Stimulated activated memory B cell treated with anti-CD40 and anti-IgM and Interleukin-4, amounts not matched to agents 10 μg/mL and 1 μg/mL and 100 μg/mL, for 72 hours (primary cell): ENCODE measurements at regions not wholly inside any gene's neighbourhood (a gene's known extent, or its start where the extent isn't known, plus 50 kb on each side); places are given as distances from the start of the nearest gene placed in this dataset.

ENCODE experiments used
- ATAC-seq: fragments of 150-1000 bp; cut with Tn5 transposase; 2 replicates; pipeline ENCODE4 v1.10.0; 2021
- H3K27ac Mint-ChIP-seq: one replicate; pipeline ENCODE4 v1.8.0; 2022; ENCODE audit warnings: mild to moderate bottlenecking, mixed read lengths
- H3K27me3 Mint-ChIP-seq: one replicate; pipeline ENCODE4 v1.8.0; 2022; ENCODE audit warnings: mixed read lengths
- H3K36me3 Mint-ChIP-seq: one replicate; pipeline ENCODE4 v1.8.0; 2022; ENCODE audit warnings: mixed read lengths
- H3K4me1 Mint-ChIP-seq: one replicate; pipeline ENCODE4 v1.8.0; 2022; ENCODE audit warnings: mixed read lengths
- H3K4me3 Mint-ChIP-seq: one replicate; pipeline ENCODE4 v1.8.0; 2022; ENCODE audit warnings: mild to moderate bottlenecking, moderate library complexity, mixed read lengths
- H3K9me3 Mint-ChIP-seq: one replicate; pipeline ENCODE4 v1.8.0; 2022; ENCODE audit warnings: mixed read lengths

DNA sequence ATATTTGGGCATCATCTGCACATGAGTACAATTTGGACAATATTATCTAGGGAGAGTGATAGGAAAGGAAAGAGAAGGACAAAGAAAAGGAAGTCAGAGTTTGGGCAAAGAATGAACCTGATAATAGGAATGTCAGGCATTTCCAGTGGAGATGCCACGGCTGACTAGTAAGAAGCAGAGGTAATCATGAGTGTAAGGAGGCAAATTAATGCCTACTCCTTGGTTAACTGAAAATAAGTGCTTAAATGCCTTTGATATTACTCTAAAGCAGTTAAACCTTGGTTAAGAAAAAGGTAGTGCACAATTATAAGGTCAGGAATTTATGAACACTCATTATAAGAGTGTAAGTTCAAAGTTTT is 99.2 kb upstream of the DDIT4L start:
- Mint-ChIP-seq H3K27ac (no peak overlapping the region), H3K9me3 (no peaks in the 10 kb centered on the region), H3K4me1 (no peaks in the 10 kb centered on the region), H3K27me3 (no peaks in the 10 kb centered on the region), H3K36me3 (no peaks in the 10 kb centered on the region), H3K4me3 (no peak overlapping the region)
- no peak for ATAC-seq

DNA sequence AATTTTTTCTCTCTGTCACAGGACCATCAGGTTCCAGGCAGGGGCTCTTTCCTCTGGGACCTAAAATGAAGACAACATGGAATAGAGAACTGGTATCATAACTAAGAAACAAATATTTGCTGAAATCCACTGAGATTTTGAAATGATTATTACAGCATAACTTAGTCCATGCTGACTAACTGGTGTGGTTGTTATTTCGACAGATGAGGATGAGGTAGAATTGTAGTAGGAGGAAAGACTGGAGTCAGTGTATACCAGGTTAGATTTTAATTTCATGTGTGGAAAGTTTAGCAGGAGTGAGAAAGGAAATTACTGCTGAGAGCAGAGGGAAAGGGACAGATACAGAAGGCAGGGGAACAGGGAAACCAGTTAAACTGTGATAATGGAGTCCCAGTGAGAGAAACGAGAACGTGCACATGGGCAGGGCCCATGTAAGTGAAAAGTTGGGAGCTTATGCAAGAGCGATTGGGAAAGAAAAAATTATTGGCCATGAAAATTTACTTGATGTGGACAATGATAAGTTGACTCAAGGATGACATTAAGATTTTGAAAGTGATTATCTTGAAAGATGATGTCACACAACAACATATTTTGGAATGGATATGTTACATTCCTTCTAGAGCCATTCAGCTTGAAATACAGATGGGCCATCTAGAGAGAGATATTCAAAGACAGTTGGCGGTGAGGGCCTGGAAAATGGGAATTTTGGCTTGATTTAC is 98.7 kb upstream of the DDIT4L start:
- Mint-ChIP-seq H3K27me3 (no peaks in the 10 kb centered on the region), H3K4me1 (no peaks in the 10 kb centered on the region), H3K4me3 (no peak overlapping the region), H3K9me3 (no peaks in the 10 kb centered on the region), H3K36me3 (no peaks in the 10 kb centered on the region), H3K27ac (no peak overlapping the region)
- ATAC-seq = no peak

DNA sequence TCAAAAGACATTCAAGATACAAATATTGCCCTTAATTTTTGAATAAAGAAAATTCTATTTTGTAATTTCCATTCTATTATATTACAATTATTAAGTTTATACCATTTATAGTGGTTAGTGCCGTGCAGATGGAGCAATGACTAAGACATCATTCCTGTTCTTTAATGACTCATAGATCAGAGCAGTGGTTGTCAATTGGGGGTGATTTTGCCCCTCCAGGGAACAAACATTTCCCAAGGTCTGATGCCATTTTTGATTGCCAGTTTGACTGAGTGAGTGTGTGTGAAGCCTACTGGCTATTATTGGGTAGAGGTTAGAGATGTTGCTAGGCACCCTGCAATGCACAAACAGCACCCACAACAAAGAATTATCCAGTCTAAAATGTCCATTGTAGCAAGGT is 97.9 kb upstream of the DDIT4L start:
- ATAC-seq = no peak
- Mint-ChIP-seq H3K9me3 (no peaks in the 10 kb centered on the region), H3K4me1 (no peaks in the 10 kb centered on the region), H3K36me3 (no peaks in the 10 kb centered on the region), H3K4me3 (no peak overlapping the region), H3K27ac (no peak overlapping the region), H3K27me3 (no peaks in the 10 kb centered on the region)

DNA sequence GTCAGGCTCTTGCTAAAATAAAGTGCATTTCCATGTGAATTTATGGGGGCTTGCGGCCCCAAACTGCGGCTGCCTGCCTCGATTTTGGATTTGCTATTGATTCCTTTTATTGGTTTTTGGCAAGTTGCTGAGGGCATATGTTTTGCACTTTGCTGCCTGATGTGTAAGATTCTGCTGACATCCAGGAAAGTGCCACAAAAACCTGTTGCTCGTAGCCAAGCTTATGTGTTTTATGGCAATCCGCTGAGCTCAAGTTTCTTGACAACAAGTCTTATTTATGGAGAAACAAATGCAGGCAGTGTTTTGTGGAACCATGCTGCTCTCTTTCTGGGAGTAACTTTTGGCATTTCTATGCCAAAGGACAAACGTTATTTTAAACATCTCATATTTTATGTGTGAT is 97.3 kb upstream of the DDIT4L start:
- Mint-ChIP-seq H3K4me1 (no peaks in the 10 kb centered on the region), H3K27ac (no peak overlapping the region), H3K36me3 (no peaks in the 10 kb centered on the region), H3K27me3 (no peaks in the 10 kb centered on the region), H3K4me3 (no peak overlapping the region), H3K9me3 (no peaks in the 10 kb centered on the region)
- ATAC-seq = no peak

DNA sequence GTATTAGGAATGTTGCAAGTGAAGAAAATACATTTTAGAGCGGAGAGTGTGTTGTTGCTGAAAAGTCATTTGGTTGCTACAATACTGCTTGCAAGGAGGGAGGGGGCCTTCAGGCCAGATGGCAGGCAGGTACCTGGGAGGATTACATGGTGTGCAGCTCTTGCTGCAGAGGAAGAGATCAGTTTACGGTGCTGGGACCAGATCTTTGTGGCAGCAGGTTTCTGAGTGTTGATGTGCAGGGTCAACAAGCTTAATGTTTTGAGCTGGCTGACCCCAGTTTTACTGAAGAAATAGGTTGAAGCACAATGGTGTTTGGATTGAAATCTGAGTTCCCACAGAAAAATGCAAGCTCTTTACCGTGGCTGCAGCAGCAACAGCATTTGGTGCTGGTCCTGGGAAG is 96.4 kb upstream of the DDIT4L start:
- Mint-ChIP-seq H3K4me3 (no peak overlapping the region), H3K36me3 (no peaks in the 10 kb centered on the region), H3K27me3 (no peaks in the 10 kb centered on the region), H3K4me1 (no peaks in the 10 kb centered on the region), H3K27ac (no peak overlapping the region), H3K9me3 (no peaks in the 10 kb centered on the region)
- ATAC-seq = no peak

DNA sequence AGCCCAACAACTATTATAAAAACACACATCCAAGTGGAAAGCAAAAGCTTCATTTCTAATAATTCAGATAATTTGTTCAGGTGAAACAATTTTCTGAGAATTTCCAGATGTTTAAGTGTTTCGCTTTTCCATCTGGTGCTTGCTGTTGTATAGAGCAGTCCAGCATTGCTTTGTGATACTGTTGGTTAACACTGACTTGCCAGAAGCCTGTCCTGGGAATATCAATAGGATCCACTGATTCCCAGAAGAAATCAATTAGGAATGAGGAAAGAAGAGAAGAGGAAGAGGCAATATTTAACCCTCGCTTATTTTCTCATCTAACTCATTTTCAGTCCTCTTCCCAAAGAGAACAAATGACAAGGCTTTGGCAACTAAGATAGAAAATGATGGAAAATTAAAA is 94.9 kb upstream of the DDIT4L start:
- Mint-ChIP-seq H3K36me3 (no peaks in the 10 kb centered on the region), H3K9me3 (no peaks in the 10 kb centered on the region), H3K27ac (no peak overlapping the region), H3K4me3 (no peak overlapping the region), H3K27me3 (no peaks in the 10 kb centered on the region), H3K4me1 (no peaks in the 10 kb centered on the region)
- ATAC-seq = no peak

DNA sequence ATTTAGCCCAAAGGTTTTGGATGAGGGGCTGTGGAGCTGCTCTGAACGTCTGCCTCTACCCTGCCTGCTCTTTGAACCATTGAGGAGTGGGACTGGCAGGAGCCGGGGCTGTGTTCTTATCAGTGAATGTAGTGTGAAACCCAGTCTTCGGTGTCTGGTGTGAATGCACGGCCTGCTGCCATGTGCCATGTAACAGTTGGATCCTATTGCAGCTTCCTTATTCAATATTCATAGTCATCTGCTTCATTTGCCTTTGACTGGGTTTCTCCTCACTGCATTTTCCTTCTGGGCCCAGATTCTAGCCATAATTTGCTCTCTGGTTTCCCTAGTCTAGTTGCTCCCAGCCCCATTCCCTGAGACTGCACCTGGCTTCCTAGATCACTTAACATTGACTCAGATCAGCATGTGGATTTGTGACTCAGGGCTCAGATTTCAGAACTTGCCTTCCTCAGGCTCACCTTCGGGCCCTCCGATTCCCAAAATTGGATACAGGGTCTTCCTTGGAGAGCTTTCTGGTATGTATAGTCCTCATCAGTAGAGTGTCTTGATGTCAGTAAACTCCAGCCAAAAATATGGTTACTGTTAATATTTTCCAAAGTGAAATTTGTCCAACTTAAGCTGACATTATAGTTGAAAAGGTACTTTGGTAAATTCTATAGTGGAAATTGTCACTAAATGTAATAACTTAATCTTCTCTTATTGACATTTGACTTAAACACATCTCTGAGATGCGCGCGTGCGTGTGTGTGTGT is 94.0 kb upstream of the DDIT4L start:
- Mint-ChIP-seq H3K36me3 (no peaks in the 10 kb centered on the region), H3K27ac (no peak overlapping the region), H3K9me3 (no peaks in the 10 kb centered on the region), H3K4me1 (no peaks in the 10 kb centered on the region), H3K4me3 (no peak overlapping the region), H3K27me3 (no peaks in the 10 kb centered on the region)
- ATAC-seq = no peak

DNA sequence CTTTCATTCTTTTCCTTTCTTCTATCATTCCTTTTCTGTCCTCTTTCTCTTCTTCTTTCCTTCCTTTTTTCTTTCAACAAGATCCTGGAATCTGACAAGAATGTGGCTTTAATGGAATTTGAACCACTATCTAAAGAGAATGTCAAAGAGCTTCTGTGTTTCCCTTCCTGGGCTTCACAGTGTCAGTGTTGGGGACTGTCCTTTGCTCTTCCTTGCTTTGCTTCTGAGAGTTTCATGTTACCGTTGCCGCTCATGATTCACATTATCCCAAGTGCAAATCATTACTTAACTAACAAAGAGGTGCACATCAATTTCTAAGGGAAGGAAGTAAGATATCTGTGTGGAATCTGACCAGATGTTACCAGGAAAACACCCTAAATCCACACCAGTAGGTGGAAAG is 90.5 kb upstream of the DDIT4L start:
- Mint-ChIP-seq H3K36me3 (no peaks in the 10 kb centered on the region), H3K4me1 (no peaks in the 10 kb centered on the region), H3K9me3 (no peaks in the 10 kb centered on the region), H3K27ac (no peak overlapping the region), H3K27me3 (peaks cover 2% of the 10 kb centered on the region), H3K4me3 (no peak overlapping the region)
- ATAC-seq = no peak

DNA sequence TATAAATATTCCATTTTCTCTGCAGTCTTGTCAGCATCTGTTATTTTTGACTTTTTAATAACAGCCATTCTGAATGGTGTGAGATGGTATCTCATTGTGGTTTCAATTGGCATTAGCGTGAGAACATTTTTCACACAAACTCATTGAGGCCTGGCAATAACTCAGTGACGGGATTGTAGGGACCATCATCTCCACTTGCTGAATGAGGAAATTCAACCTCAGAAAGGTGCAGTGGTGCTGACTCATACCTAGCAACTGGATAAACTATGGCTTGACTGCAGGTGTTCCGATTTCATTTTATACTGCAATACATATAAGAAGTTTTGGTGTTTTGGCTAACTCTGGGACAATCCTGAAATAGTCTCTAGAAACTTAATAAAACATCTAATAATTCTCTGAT is 88.3 kb upstream of the DDIT4L start:
- no peak overlapping the region for H3K27ac Mint-ChIP-seq
- no peak overlapping the region for H3K4me3 Mint-ChIP-seq
- H3K9me3 Mint-ChIP-seq = no peaks in the 10 kb centered on the region
- H3K4me1 Mint-ChIP-seq = no peaks in the 10 kb centered on the region
- H3K36me3 Mint-ChIP-seq = no peaks in the 10 kb centered on the region
- ATAC-seq = no peak
- H3K27me3 Mint-ChIP-seq = peaks cover 9% of the 10 kb centered on the region

DNA sequence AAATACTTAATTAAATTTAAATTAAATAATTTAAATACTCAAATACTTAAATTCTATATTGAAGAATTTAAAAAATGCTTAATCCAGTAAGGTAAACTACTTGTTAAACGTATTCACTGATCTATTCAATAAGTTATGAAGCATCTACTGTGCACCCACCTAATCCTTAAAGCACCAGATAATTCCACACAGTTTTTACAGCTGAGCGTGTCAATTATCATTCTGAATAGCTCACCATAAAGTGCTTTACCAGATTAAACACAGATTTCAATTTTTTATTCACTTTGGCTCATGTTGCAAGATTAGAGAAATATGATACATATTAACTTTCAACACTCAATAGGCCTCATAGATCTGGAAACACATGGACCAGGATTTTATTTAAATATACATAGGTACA is 79.2 kb upstream of the DDIT4L start:
- Mint-ChIP-seq H3K36me3 (no peaks in the 10 kb centered on the region), H3K27ac (no peak overlapping the region), H3K4me3 (no peak overlapping the region), H3K9me3 (peaks cover 3% of the 10 kb centered on the region), H3K27me3 (peaks cover 14% of the 10 kb centered on the region), H3K4me1 (no peaks in the 10 kb centered on the region)
- no peak for ATAC-seq

DNA sequence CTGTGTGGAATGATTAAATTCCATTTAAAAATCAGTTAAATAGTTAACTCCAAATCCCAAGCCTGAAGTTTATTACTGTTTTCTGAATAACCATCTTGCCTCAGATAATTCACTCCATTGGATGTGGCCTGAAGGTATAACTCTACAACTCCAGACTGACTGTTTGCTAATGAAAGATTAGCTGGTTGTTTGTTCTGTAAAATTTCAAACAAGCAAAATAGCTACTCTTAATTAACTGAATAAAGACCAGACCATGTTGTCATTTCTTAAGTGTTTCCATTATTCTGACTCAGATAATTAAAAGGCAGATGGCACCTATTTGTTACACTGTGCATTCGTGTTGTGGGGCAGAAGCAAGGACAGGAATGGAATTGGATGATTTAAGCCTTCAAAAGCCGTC is 78.5 kb upstream of the DDIT4L start:
- Mint-ChIP-seq H3K9me3 (peaks cover 6% of the 10 kb centered on the region), H3K27me3 (peaks cover 14% of the 10 kb centered on the region), H3K4me3 (no peak overlapping the region), H3K36me3 (no peaks in the 10 kb centered on the region), H3K4me1 (no peaks in the 10 kb centered on the region), H3K27ac (no peak overlapping the region)
- no peak for ATAC-seq

DNA sequence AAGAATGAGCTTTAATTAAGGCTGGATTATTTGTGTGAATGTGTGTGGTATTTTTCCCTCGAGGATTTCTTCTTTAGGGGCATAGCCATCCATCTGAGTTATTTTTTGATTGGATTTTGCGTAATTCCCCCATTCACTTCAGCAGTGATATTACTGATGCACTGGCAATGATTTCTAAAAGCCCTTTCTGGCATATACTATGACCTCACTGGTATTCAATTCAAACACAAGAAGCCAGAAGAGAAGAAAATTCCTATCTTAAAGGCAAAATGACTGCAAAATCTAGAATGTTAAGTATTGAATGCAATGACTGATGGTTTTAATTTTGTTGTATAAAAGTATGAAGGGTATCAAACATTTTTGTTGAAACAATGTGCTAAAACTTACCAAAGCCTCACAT is 71.1 kb upstream of the DDIT4L start:
- no peaks in the 10 kb centered on the region for H3K4me1 Mint-ChIP-seq
- no peaks in the 10 kb centered on the region for H3K36me3 Mint-ChIP-seq
- H3K4me3 Mint-ChIP-seq = no peak overlapping the region
- peaks cover 3% of the 10 kb centered on the region for H3K9me3 Mint-ChIP-seq
- no peak overlapping the region for H3K27ac Mint-ChIP-seq
- peaks cover 5% of the 10 kb centered on the region for H3K27me3 Mint-ChIP-seq
- ATAC-seq = no peak

DNA sequence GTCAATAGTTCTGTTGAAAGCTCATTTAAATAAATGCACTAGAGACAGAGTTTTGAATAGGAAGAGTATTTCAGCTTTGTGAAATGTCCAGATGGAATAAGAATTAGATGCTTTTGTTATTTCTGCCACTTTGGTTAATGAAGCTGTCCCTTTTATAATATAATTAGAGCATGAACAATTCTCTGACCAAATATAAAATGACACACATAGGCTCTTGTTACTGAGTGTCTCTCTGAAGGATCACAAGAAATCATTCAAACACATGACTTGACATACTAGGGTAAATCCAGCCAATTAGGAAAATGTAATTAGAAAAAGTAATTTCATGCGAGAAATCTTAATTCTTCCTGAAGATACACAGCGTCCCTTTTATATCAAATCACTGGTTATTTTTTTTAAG is 68.4 kb upstream of the DDIT4L start:
- Mint-ChIP-seq H3K4me1 (no peaks in the 10 kb centered on the region), H3K27me3 (no peaks in the 10 kb centered on the region), H3K36me3 (no peaks in the 10 kb centered on the region), H3K27ac (no peak overlapping the region), H3K4me3 (no peak overlapping the region), H3K9me3 (no peaks in the 10 kb centered on the region)
- no peak for ATAC-seq

DNA sequence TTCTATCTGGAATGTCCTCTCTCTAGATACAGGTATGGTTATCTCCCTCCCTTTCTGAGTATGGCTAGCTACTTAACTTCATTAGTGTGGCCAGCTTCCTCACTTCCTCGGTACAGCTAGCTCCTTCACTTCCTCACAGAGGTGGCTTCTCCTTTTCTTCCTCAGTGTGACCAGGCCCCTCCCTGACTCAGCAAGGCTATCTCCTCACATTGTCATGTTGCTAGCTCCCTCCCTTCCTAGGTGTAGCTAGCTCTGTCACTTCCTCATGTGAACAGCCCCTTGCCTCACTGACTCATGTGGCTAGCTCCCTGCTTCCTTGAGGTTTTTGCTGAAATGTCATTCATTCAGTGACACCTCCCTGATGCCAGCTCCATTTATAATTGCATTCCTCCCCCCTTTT is 67.3 kb upstream of the DDIT4L start:
- H3K27ac Mint-ChIP-seq = no peak overlapping the region
- ATAC-seq = peak; percentile 20
- H3K9me3 Mint-ChIP-seq = no peaks in the 10 kb centered on the region
- no peaks in the 10 kb centered on the region for H3K36me3 Mint-ChIP-seq
- no peaks in the 10 kb centered on the region for H3K27me3 Mint-ChIP-seq
- no peak overlapping the region for H3K4me3 Mint-ChIP-seq
- no peaks in the 10 kb centered on the region for H3K4me1 Mint-ChIP-seq

DNA sequence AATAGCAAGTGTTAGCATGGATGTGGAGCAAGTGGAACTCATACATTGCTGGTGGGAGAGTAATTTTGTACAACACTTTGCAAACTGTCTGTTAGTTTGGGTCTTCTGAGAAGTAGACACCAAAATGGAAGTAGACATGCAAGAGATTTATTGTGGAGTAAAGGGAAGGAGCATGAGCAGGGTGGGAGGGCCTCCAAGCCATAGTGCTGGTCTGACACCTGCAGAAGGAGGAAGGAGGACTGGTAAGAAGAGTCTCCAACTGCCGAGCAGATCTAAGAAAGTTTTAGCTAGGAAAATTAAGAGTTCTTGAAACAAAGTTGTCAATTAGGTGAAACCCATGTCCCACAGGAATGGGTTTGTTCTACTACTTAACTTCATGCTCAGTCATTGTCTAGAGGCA is 64.0 kb upstream of the DDIT4L start:
- H3K4me1 Mint-ChIP-seq = no peaks in the 10 kb centered on the region
- no peaks in the 10 kb centered on the region for H3K27me3 Mint-ChIP-seq
- H3K36me3 Mint-ChIP-seq = no peaks in the 10 kb centered on the region
- no peak overlapping the region for H3K4me3 Mint-ChIP-seq
- H3K9me3 Mint-ChIP-seq = no peaks in the 10 kb centered on the region
- no peak overlapping the region for H3K27ac Mint-ChIP-seq
- no peak for ATAC-seq

DNA sequence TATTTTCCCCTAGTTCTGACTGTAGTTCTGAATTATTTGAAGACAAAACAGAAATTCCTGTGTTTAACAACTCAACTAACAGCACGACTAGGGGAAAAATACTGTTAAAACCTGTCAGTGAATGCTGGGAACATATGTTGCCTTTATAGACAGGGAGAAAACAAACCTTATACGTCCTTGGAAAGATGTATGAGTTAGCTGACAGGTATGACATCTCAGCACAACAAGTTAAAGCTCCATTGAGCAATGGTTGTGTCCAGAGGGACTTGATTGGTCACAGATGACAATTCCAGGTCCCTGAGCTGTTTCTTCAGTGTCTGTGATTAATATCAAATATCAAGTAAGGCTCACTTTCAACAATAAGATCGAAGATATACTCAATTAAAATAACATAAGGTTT is 58.2 kb upstream of the DDIT4L start:
- H3K27me3 Mint-ChIP-seq = no peaks in the 10 kb centered on the region
- H3K27ac Mint-ChIP-seq = no peak overlapping the region
- no peak for ATAC-seq
- no peaks in the 10 kb centered on the region for H3K36me3 Mint-ChIP-seq
- no peaks in the 10 kb centered on the region for H3K9me3 Mint-ChIP-seq
- no peaks in the 10 kb centered on the region for H3K4me1 Mint-ChIP-seq
- H3K4me3 Mint-ChIP-seq = no peak overlapping the region
